ENCODE measurements at regions not wholly inside any gene's neighbourhood (a gene's known extent, or its start where the extent isn't known, plus 50 kb on each side); places are given as distances from the start of the nearest gene placed in this dataset.
A peak's percentile ranks its signal among the peaks of the same experiment; 100 is the strongest.
"Not testable (repeated sequence)": the region's sequence is repeated elsewhere in the genome, so short reads cannot be mapped to it uniquely, and the experiment has no call there.

GRCh38 chr16:5216441-5217080 is 119.0 kb upstream of the EEF2KMT start:
- peak in 1 of 3 donors; percentile 42 for DNase-seq

DNA sequence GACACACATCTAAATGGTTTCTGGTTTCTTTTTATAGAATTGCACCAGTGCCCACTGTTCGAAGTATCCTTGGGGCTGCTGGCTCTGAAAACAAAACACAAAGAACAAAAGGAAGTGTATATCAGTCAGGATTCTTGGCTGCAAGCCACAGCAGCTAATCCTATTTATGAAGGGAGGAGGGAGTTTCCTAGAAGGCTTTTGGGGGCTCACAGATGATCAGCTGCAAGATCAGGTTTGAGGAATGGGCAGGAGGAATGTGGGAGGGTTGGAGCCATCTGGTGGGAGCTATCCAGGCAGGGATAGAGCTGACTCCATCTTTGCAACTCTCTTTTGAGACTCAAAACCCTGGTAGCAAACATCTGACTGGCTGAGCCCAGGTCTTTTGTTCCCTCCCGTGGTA is 118.3 kb upstream of the EEF2KMT start:
- DNase-seq, result peak in 1 of 3 donors; percentile 48

DNA sequence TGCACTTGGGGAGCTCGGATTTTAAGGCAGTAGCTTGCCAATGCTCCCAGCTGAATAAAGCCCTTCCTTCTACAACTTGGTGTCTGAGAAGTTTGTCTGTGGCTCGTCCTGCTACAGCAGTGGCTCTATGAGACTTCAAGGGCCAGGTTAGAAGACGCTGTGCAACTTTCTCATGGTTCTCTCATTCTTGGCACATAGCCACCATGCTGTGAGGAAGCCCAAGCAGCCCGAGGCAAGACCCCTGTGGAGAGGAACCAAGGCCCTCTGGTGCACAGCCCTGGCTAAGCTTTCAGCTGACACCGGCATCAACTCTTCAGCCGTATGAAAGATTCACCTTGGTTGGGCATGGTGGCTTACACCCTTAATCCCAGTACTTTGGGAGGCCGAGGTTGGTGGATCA is 116.9 kb upstream of the EEF2KMT start:
- DNase-seq, result no peak

GRCh38 chr16:5212501-5212900 is 114.9 kb upstream of the EEF2KMT start:
- not testable (repeated sequence) for DNase-seq

GRCh38 chr16:5207862-5208498 is 110.4 kb upstream of the EEF2KMT start:
- not testable (repeated sequence) for DNase-seq

GRCh38 chr16:5207001-5207523 is 109.5 kb upstream of the EEF2KMT start:
- no peak for DNase-seq

DNA sequence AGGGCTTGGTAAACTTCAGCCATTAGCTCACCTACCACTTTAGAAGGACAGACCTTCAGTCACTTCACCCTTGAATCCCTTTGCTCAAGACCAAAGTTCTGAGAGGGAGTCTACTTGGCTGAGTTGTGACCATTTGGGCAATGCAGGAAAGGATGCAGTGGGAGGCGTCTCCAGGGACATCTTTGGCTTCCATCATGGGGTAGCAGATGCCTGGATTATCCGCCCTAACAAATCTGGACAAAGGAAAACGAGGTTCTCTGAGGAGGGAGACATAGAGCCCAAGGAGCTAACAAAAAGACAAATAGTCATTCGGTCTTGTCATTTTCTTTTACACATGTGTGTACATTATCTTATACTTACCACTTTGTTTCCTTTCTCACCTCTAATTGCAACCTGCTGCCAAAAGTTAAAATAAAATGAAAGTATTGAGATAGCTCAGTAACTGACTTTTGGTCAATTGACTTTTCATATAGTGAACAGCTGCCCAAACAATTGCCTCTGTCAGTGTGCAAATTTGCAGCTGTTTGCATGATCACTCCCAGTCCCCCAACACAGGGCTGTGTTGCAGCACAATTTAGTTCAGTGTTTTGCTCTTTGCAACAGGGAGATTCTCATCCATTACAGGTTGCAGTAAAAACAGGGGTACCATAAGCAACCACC is 108.9 kb upstream of the EEF2KMT start:
- DNase-seq, result peak in 2 of 3 donors; percentile 25 to 52

GRCh38 chr16:5205361-5206040 is 107.9 kb upstream of the EEF2KMT start:
- no peak for DNase-seq

- not testable (repeated sequence) for DNase-seq
These were observed 106.1 kb upstream of the EEF2KMT start for GRCh38 chr16:5203675-5204074.

DNA sequence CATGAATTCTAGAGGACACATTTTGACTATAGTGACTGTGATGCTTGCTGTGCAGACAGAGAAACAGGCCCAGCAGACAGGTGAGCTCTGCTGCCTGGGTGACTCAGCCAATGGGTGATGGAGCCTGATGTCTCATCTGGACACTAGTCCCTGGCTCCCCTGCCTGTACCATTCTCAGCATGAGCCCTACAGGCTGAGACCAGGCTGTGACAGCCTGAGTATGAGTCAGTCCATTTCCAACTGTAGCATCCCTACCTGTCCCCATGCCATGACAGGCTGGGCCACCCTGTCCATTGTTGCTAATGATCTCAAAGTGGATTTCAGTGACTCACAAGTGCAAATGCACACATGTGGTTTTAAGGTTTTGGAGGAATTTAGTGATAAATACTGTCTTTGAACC is 102.5 kb upstream of the EEF2KMT start:
- DNase-seq, result no peak

- DNase-seq, result no peak
These were observed 98.6 kb upstream of the EEF2KMT start for GRCh38 chr16:5196204-5196603.

GRCh38 chr16:5193861-5194260 is 96.3 kb upstream of the EEF2KMT start:
- DNase-seq, result no peak

- no peak for DNase-seq
These were observed 91.4 kb upstream of the EEF2KMT start for GRCh38 chr16:5188989-5189352.

GRCh38 chr16:5188318-5188988 is 90.9 kb upstream of the EEF2KMT start:
- DNase-seq, result no peak

GRCh38 chr16:5187402-5187952 is 89.9 kb upstream of the EEF2KMT start:
- no peak for DNase-seq

GRCh38 chr16:5186381-5186903 is 88.8 kb upstream of the EEF2KMT start:
- no peak for DNase-seq

- no peak for DNase-seq
These were observed 78.9 kb upstream of the EEF2KMT start for GRCh38 chr16:5176505-5176904.

GRCh38 chr16:5175266-5175665 is 77.7 kb upstream of the EEF2KMT start:
- peak; percentile 8 to 44 (median 19) for DNase-seq

DNA sequence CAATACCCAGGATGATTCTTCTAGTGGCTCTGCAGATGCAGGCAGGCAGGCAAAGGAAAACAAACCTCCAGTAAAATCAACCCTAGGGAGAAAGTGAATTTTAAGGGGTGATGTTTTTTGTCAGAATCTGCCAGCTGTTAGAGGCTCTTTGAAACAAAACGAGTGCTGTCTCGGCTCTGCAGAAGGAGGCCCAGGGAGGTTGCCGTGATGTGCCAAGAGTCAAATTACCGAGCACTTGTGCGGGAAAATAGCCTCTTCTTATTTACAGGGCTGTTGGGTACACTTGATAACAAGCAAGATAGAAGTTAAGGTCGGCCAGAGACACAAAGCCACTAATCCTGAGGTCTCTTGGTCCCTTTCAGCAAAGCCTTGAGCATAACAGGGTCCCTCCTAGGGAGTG is 68.9 kb upstream of the EEF2KMT start:
- peak in 1 of 3 donors; percentile 3 for DNase-seq

DNA sequence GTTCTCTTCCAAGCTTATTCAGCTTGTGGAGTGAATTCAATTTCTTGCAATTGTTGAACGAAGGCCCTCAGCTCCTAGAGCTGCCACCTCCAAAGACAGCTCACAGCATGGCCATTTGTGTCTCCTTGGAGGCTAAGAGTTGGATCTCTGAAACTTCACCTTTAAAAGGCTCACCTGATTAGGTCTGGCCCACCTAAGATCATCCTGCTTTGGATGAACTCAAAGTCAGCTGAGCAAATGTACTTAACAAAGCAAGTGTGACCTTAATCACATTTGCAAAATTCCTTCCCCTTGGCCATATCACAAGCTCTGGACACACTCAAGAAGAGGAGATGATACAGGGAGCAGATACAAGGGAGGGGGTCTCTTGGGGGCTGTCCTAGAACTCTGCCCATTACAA is 67.8 kb upstream of the EEF2KMT start:
- not testable (repeated sequence) for DNase-seq

- DNase-seq, result not testable (repeated sequence)
These were observed 65.2 kb upstream of the EEF2KMT start for GRCh38 chr16:5162801-5163200.

All from muscle of back (tissue), 3 donors.